Neuron (in vitro differentiated cells): ENCODE measurements at regions not wholly inside any gene's neighbourhood (a gene's known extent, or its start where the extent isn't known, plus 50 kb on each side); places are given as distances from the start of the nearest gene placed in this dataset.
"Not testable (repeated sequence)": the region's sequence is repeated elsewhere in the genome, so short reads cannot be mapped to it uniquely, and the experiment has no call there.

ENCODE experiments used
- H2AFZ ChIP-seq: one replicate; pipeline ENCODE4 v1.6.1; 2013; ENCODE audit warnings: low read depth, mild to moderate bottlenecking, inconsistent platforms, low read length, moderate library complexity
- H3K27me3 ChIP-seq: one replicate; pipeline ENCODE4 v1.6.1; 2013; ENCODE audit warnings: low read length; ENCODE audit not compliant: insufficient read depth
- H3K36me3 ChIP-seq: one replicate; pipeline ENCODE4 v1.6.1; 2013; ENCODE audit warnings: low read length; ENCODE audit not compliant: insufficient read depth
- H3K4me1 ChIP-seq: one replicate; pipeline ENCODE4 v1.6.1; 2013; ENCODE audit warnings: low read length; ENCODE audit not compliant: insufficient read depth
- H3K4me3 ChIP-seq: 2 replicates; pipeline ENCODE4 v1.5.1; 2013; ENCODE audit warnings: mild to moderate bottlenecking, low read length, moderate library complexity
- H3K9me3 ChIP-seq: one replicate; pipeline ENCODE4 v1.6.1; 2013; ENCODE audit warnings: low read length

- H3K27me3 ChIP-seq = no peaks in the 10 kb centered on the region
- no peaks in the 10 kb centered on the region for H3K36me3 ChIP-seq
- no peak overlapping the region for H3K4me3 ChIP-seq
- H3K9me3 ChIP-seq = no peaks in the 10 kb centered on the region
- H3K4me1 ChIP-seq = peaks cover 4% of the 10 kb centered on the region
- H2AFZ ChIP-seq = no peak overlapping the region
Observed at GRCh38 chr1:72462186-72462905, 180.0 kb upstream of the NEGR1 start.

DNA sequence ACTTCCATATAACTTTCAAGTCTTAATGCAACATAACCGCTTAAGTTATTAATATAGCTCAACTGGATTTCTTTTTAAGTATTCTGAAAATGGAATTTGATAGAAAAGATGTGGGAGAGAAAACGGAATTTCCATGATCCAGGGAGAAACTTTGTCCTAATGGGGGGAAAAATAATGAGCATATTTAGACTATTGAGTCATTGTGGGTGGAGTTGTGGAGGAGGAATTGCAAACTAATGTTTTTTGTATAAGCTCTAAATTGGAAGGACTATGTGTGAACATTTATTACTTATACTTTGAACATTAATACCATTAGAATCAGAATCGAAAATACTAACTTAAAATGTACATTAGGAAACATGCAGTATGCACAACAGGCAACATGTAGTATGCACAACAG is 159.9 kb upstream of the NEGR1 start:
- Histone ChIP-seq H3K36me3 (no peaks in the 10 kb centered on the region), H3K4me1 (no peaks in the 10 kb centered on the region), H3K27me3 (no peaks in the 10 kb centered on the region), H3K9me3 (no peaks in the 10 kb centered on the region), H2AFZ (no peak overlapping the region), H3K4me3 (no peak overlapping the region)

- H3K36me3 ChIP-seq = no peaks in the 10 kb centered on the region
- H3K4me1 ChIP-seq = no peaks in the 10 kb centered on the region
- H3K9me3 ChIP-seq = no peaks in the 10 kb centered on the region
- H2AFZ ChIP-seq = no peak overlapping the region
- H3K27me3 ChIP-seq = no peaks in the 10 kb centered on the region
- H3K4me3 ChIP-seq = no peak overlapping the region
Observed at GRCh38 chr1:72439036-72439435, 156.7 kb upstream of the NEGR1 start.

GRCh38 chr1:72438270-72438669 is 155.9 kb upstream of the NEGR1 start:
- Histone ChIP-seq H3K9me3 (no peaks in the 10 kb centered on the region), H2AFZ (no peak overlapping the region), H3K4me1 (no peaks in the 10 kb centered on the region), H3K27me3 (no peaks in the 10 kb centered on the region), H3K4me3 (no peak overlapping the region), H3K36me3 (no peaks in the 10 kb centered on the region)

DNA sequence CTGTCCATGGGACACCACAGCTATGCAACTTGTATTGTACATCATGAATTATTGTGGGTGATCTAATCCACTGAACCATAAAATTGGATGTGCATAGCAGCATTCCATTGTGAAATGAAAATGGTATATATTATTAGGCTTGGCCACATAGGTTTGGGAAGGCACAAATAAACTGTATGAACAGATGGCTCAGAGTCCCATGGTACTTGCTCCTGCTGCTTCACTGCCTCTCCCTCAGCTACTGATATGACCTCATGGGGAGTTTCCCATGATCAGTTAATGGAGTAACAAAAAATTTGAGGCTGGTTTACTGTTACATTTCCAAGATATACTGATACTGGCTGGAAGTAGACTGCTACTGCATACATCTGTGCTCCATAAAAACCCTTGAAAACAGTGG is 152.7 kb upstream of the NEGR1 start:
- Histone ChIP-seq H3K36me3 (no peaks in the 10 kb centered on the region), H3K4me1 (no peaks in the 10 kb centered on the region), H3K27me3 (no peaks in the 10 kb centered on the region), H2AFZ (no peak overlapping the region), H3K4me3 (no peak overlapping the region), H3K9me3 (no peaks in the 10 kb centered on the region)

GRCh38 chr1:72434070-72434469 is 151.7 kb upstream of the NEGR1 start:
- no peak overlapping the region for H3K4me3 ChIP-seq
- no peaks in the 10 kb centered on the region for H3K36me3 ChIP-seq
- H3K9me3 ChIP-seq = no peaks in the 10 kb centered on the region
- H2AFZ ChIP-seq = no peak overlapping the region
- no peaks in the 10 kb centered on the region for H3K27me3 ChIP-seq
- no peaks in the 10 kb centered on the region for H3K4me1 ChIP-seq

DNA sequence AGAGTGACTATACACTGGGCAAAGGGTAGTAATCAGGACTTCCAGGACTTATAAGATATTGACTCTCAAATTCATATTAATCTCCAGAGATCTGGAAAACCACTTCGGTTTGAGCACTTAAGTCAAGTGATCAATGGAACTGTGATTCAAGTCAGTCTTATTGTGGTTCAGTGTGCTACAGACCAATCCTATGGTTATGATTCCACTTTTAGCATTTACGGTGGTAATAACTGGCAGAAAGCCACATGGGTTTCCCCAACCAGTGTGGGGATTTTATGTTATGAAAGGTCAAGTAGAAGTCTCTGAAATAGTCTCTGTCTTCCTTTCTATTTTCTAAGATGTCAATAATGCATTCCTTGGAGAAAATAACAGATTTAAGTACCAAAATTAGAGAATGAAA is 151.3 kb upstream of the NEGR1 start:
- H3K4me3 ChIP-seq = no peak overlapping the region
- no peaks in the 10 kb centered on the region for H3K27me3 ChIP-seq
- H3K4me1 ChIP-seq = no peaks in the 10 kb centered on the region
- H3K36me3 ChIP-seq = no peaks in the 10 kb centered on the region
- no peak overlapping the region for H2AFZ ChIP-seq
- no peaks in the 10 kb centered on the region for H3K9me3 ChIP-seq

- Histone ChIP-seq H3K4me3 (no peak overlapping the region), H3K9me3 (no peaks in the 10 kb centered on the region), H2AFZ (no peak overlapping the region), H3K27me3 (no peaks in the 10 kb centered on the region), H3K4me1 (no peaks in the 10 kb centered on the region), H3K36me3 (no peaks in the 10 kb centered on the region)
Observed at GRCh38 chr1:72432645-72433267, 150.4 kb upstream of the NEGR1 start.

DNA sequence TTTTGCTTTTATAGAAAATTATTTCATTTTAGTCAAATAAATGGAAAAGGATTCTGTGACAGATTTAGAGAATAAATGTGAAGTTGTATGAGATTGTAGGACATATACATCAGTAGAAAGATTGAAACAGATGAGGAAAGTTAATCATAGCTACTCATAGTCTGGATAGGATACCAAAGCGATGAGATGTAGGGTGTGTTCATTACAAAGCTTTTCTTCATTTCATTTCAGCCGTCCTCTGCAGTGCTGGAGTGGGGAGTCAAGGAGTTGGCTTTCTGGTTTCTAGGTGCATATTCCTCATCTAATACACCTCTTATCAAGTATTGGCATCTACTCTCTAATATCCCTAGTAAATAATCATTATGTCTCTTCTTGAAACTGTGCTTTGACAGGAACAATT is 149.5 kb upstream of the NEGR1 start:
- no peak overlapping the region for H2AFZ ChIP-seq
- H3K4me1 ChIP-seq = no peaks in the 10 kb centered on the region

DNA sequence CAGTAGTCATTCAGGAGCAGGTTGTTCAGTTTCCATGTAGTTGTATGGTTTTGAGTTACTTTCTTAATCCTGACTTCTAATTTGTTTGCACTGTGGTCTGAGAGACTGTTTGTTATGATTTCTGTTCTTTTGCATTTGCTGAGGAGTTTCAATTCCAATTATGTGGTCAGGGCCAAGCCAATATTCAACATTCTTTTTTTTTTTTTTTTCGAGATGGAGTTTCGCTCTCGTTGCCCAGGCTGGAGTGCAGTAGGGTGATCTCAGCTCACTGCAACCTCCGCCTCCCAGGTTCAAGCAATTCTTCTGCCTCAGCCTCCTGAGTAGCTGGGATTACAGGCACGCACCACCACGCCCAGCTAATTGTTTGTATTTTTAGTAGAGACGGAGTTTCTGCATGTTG is 145.9 kb upstream of the NEGR1 start:
- H3K27me3 ChIP-seq, H3K4me3 ChIP-seq, H3K9me3 ChIP-seq, H2AFZ ChIP-seq, H3K4me1 ChIP-seq, H3K36me3 ChIP-seq: not testable (repeated sequence)

More for the DNA sequence above, 149.5 kb upstream of the NEGR1 start:
- Histone ChIP-seq H3K4me3 (no peak overlapping the region), H3K9me3 (no peaks in the 10 kb centered on the region), H3K27me3 (no peaks in the 10 kb centered on the region), H3K36me3 (no peaks in the 10 kb centered on the region)

- H3K27me3 ChIP-seq = no peaks in the 10 kb centered on the region
- no peaks in the 10 kb centered on the region for H3K4me1 ChIP-seq
- no peaks in the 10 kb centered on the region for H3K9me3 ChIP-seq
- H3K4me3 ChIP-seq = no peak overlapping the region
- H2AFZ ChIP-seq = no peak overlapping the region
- H3K36me3 ChIP-seq = no peaks in the 10 kb centered on the region
Observed at GRCh38 chr1:72419229-72419628, 136.9 kb upstream of the NEGR1 start.

GRCh38 chr1:72412286-72412685 is 129.9 kb upstream of the NEGR1 start:
- no peak overlapping the region for H2AFZ ChIP-seq

DNA sequence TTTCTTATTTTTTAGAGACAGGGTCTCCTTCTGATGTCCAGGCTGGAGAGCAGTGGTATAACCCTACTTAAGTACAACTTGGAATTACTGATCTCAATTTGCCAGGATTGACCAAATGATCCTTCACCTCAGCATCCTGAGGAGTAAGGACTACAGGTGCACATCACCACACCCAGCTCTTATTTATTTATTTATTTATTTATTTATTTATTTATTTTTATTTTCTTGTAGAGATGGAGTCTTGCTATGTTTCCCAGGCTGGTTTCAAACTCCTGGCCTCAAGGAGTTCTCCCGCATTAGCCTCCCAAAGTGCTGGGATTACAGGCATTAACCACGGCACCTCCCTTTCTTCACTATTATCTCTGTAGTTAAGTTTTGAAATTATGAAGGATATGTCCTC is 117.5 kb upstream of the NEGR1 start:
- no peaks in the 10 kb centered on the region for H3K27me3 ChIP-seq
- no peaks in the 10 kb centered on the region for H3K4me1 ChIP-seq
- H3K36me3 ChIP-seq = no peaks in the 10 kb centered on the region
- H3K9me3 ChIP-seq = no peaks in the 10 kb centered on the region
- no peak overlapping the region for H2AFZ ChIP-seq
- H3K4me3 ChIP-seq = no peak overlapping the region

More at GRCh38 chr1:72412286-72412685, 129.9 kb upstream of the NEGR1 start:
- no peaks in the 10 kb centered on the region for H3K9me3 ChIP-seq
- H3K36me3 ChIP-seq = no peaks in the 10 kb centered on the region
- no peaks in the 10 kb centered on the region for H3K4me1 ChIP-seq
- H3K4me3 ChIP-seq = no peak overlapping the region
- no peaks in the 10 kb centered on the region for H3K27me3 ChIP-seq

DNA sequence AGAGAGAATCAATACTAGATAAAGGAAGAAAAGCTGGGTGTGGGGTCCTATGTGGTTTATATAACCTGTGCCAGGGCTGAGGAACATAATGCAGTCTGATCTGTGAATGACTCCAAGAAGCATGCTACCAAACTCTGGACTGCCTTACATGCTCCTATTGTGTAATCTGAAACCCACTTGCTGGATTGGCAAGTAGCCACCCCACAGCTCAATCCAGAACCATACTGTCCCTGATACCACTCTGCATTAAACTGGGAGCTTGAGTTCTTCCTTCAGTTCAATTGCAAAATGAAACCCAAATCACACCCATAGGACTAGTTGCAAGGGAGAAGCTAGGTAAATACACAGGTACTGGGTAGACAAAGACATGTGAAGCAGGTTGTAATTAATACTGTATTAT is 115.4 kb upstream of the NEGR1 start:
- Histone ChIP-seq H3K9me3 (no peaks in the 10 kb centered on the region), H2AFZ (no peak overlapping the region), H3K4me1 (no peaks in the 10 kb centered on the region), H3K4me3 (no peak overlapping the region), H3K27me3 (no peaks in the 10 kb centered on the region), H3K36me3 (no peaks in the 10 kb centered on the region)
